ENCODE measurements at regions not wholly inside any gene's neighbourhood (a gene's known extent, or its start where the extent isn't known, plus 50 kb on each side); places are given as distances from the start of the nearest gene placed in this dataset.
"Not testable (repeated sequence)": the region's sequence is repeated elsewhere in the genome, so short reads cannot be mapped to it uniquely, and the experiment has no call there.

DNA sequence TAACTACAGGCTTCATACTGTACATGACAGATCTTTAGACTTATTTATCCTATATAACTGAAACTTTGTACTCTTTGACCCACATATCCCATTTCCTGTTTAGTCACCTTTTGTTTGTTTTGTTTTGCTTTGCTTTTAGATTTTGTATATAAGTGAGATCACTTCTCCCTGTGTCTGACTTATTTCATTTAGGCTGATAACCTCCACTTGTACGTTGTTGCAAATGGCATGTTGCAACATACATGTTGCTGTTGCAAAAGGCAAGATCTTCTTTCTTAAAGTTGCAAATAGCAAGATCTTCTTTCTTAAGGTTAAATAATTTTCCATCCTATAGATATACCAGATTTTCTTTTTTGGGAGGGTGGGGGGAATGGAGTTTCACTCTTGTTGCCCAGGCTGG lies 341.5 kb downstream of the OTUD1 start:
- TF ChIP-seq EZH2 (IDR thresholded peaks at IDR 0.05; ENCODE audit: insufficient read depth, low read length) = no peak
- TF ChIP-seq, protein P1, sequence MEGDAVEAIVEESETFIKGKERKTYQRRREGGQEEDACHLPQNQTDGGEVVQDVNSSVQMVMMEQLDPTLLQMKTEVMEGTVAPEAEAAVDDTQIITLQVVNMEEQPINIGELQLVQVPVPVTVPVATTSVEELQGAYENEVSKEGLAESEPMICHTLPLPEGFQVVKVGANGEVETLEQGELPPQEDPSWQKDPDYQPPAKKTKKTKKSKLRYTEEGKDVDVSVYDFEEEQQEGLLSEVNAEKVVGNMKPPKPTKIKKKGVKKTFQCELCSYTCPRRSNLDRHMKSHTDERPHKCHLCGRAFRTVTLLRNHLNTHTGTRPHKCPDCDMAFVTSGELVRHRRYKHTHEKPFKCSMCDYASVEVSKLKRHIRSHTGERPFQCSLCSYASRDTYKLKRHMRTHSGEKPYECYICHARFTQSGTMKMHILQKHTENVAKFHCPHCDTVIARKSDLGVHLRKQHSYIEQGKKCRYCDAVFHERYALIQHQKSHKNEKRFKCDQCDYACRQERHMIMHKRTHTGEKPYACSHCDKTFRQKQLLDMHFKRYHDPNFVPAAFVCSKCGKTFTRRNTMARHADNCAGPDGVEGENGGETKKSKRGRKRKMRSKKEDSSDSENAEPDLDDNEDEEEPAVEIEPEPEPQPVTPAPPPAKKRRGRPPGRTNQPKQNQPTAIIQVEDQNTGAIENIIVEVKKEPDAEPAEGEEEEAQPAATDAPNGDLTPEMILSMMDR (IDR thresholded peaks at IDR 0.05; ENCODE audit: insufficient read depth, low read depth, low read length) = no peak
- DNase-seq (ENCODE audit: low read depth) = no peak
- no peaks in the 10 kb centered on the region for H3K79me2 ChIP-seq (ENCODE audit: insufficient read depth, low read length)
- H3K9ac ChIP-seq (ENCODE audit: low read length) = no peak overlapping the region
- H3K27me3 ChIP-seq (ENCODE audit: insufficient read depth, low read length) = no peaks in the 10 kb centered on the region
- peaks cover 2% of the 10 kb centered on the region for H3K4me1 Mint-ChIP-seq (ENCODE audit: low read depth, unreplicated experiment)
- H2AFZ ChIP-seq (ENCODE audit: low read depth, low read length) = no peak overlapping the region
- no peaks in the 10 kb centered on the region for H3K4me1 ChIP-seq (ENCODE audit: insufficient read depth, low read length)
- no peak overlapping the region for H3K4me3 ChIP-seq (ENCODE audit: insufficient read depth, low read depth, low read length)
- no peaks in the 10 kb centered on the region for H3K9me3 ChIP-seq (ENCODE audit: insufficient read depth, low read depth, low read length)
- H3K4me2 ChIP-seq (ENCODE audit: low read length) = no peak overlapping the region
- no peaks in the 10 kb centered on the region for H3K9me3 Mint-ChIP-seq (ENCODE audit: unreplicated experiment)
- H3K36me3 Mint-ChIP-seq (ENCODE audit: low read depth, unreplicated experiment) = no peaks in the 10 kb centered on the region
- no peak overlapping the region for H3K4me3 Mint-ChIP-seq (ENCODE audit: unreplicated experiment)
- no peak overlapping the region for H3K27ac Mint-ChIP-seq (ENCODE audit: unreplicated experiment)
- no peaks in the 10 kb centered on the region for H3K36me3 ChIP-seq (ENCODE audit: insufficient read depth, low read length)
- no peak for FAIRE-seq
- no peaks in the 10 kb centered on the region for H4K20me1 ChIP-seq (ENCODE audit: insufficient read depth, low read length)
- no peaks in the 10 kb centered on the region for H3K27me3 Mint-ChIP-seq (ENCODE audit: low read depth, unreplicated experiment)
- no peak overlapping the region for H3K27ac ChIP-seq (ENCODE audit: low read depth, low read length)

DNA sequence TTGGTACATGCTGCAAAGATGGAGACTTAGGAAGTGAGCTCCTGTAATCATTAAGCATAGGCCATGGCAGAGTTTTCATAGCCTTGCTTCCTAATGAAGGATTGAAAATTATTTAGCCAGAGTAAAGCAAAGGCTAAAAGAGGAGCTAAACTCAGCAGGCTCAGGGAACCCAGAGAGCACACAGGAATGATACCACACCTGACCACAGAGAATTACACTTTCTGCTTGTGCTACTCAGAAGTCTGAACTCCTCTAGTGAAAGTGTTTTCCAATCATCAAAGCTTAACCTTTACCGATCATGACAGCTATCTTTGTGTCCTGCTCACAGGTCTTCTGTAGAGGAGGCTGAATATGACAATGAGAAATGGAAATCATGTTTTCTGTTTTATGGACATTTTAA lies 347.7 kb downstream of the OTUD1 start:
- Histone ChIP-seq H2AFZ (ENCODE audit: low read depth, low read length) (no peak overlapping the region), H3K27me3 (ENCODE audit: insufficient read depth, low read length) (no peaks in the 10 kb centered on the region), H3K36me3 (ENCODE audit: insufficient read depth, low read length) (no peaks in the 10 kb centered on the region), H3K9me3 (ENCODE audit: insufficient read depth, low read depth, low read length) (no peaks in the 10 kb centered on the region), H3K4me3 (ENCODE audit: insufficient read depth, low read depth, low read length) (no peak overlapping the region), H3K4me1 (ENCODE audit: insufficient read depth, low read length) (no peaks in the 10 kb centered on the region), H3K9ac (ENCODE audit: low read length) (no peak overlapping the region), H3K4me2 (ENCODE audit: low read length) (no peak overlapping the region), H3K27ac (ENCODE audit: low read depth, low read length) (no peak overlapping the region), H4K20me1 (ENCODE audit: insufficient read depth, low read length) (no peaks in the 10 kb centered on the region), H3K79me2 (ENCODE audit: insufficient read depth, low read length) (no peaks in the 10 kb centered on the region)
- FAIRE-seq (no peak), DNase-seq (ENCODE audit: low read depth) (no peak)
- H3K4me3 Mint-ChIP-seq (ENCODE audit: unreplicated experiment) = no peak overlapping the region
- H3K36me3 Mint-ChIP-seq (ENCODE audit: low read depth, unreplicated experiment) = no peaks in the 10 kb centered on the region
- no peaks in the 10 kb centered on the region for H3K9me3 Mint-ChIP-seq (ENCODE audit: unreplicated experiment)
- no peaks in the 10 kb centered on the region for H3K4me1 Mint-ChIP-seq (ENCODE audit: low read depth, unreplicated experiment)
- peaks cover 4% of the 10 kb centered on the region for H3K27me3 Mint-ChIP-seq (ENCODE audit: low read depth, unreplicated experiment)
- TF ChIP-seq, protein P1 (IDR thresholded peaks at IDR 0.05; ENCODE audit: insufficient read depth, low read depth, low read length) = no peak
- no peak for TF ChIP-seq EZH2 (IDR thresholded peaks at IDR 0.05; ENCODE audit: insufficient read depth, low read length)
- H3K27ac Mint-ChIP-seq (ENCODE audit: unreplicated experiment) = no peak overlapping the region

DNA sequence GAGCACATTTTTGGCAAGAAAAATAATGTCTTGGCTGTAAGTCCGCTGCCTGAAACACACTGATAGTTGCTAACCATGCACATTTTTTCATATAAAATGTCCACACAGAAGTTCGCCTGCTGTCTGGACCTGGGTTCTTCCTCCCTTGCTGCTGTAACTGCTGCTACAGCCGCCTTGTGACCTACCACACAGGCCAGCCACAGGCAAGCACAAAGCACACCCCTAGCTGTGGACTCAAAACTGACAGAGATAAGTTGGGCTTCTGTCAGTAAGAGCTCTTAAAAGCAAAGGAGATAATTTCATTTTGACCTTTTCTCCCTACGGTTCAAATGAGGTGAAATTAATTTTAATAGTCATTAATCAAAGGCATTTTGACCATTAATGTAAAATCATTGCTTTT lies 354.7 kb downstream of the OTUD1 start:
- no peak for FAIRE-seq

DNA sequence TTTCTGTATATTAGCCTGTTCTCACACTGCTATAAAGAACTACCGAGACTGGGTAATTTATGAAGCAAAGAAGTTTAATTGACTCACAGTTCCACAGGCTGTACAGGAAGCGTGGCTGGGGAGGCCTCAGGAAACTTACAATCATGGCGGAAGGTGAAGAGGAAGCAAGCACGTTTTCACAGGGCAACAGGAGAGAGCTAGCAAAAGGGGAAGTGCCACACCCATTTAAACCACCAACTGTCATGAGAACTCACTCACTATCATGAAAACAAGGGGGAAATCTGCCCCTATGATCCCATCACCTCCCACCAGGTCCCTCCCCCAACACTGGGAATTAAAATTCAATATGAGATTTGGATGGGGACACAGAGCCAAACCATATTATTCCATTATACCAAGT lies 358.6 kb downstream of the OTUD1 start:
- H3K27ac Mint-ChIP-seq (ENCODE audit: unreplicated experiment); H3K9me3 ChIP-seq (ENCODE audit: insufficient read depth, low read depth, low read length); H3K27ac ChIP-seq (ENCODE audit: low read depth, low read length); H3K4me1 Mint-ChIP-seq (ENCODE audit: low read depth, unreplicated experiment); H3K9ac ChIP-seq (ENCODE audit: low read length); H3K27me3 Mint-ChIP-seq (ENCODE audit: low read depth, unreplicated experiment); H2AFZ ChIP-seq (ENCODE audit: low read depth, low read length); H3K9me3 Mint-ChIP-seq (ENCODE audit: unreplicated experiment); H3K79me2 ChIP-seq (ENCODE audit: insufficient read depth, low read length); H3K4me2 ChIP-seq (ENCODE audit: low read length); DNase-seq (ENCODE audit: low read depth); H3K36me3 ChIP-seq (ENCODE audit: insufficient read depth, low read length); H3K4me1 ChIP-seq (ENCODE audit: insufficient read depth, low read length); H4K20me1 ChIP-seq (ENCODE audit: insufficient read depth, low read length); H3K27me3 ChIP-seq (ENCODE audit: insufficient read depth, low read length); H3K36me3 Mint-ChIP-seq (ENCODE audit: low read depth, unreplicated experiment); H3K4me3 ChIP-seq (ENCODE audit: insufficient read depth, low read depth, low read length); H3K4me3 Mint-ChIP-seq (ENCODE audit: unreplicated experiment); FAIRE-seq: not testable (repeated sequence)

More for the DNA sequence above, 354.7 kb downstream of the OTUD1 start:
- no peak for TF ChIP-seq EZH2 (IDR thresholded peaks at IDR 0.05; ENCODE audit: insufficient read depth, low read length)
- TF ChIP-seq, protein P1 (IDR thresholded peaks at IDR 0.05; ENCODE audit: insufficient read depth, low read depth, low read length) = no peak
- H3K9me3 Mint-ChIP-seq (ENCODE audit: unreplicated experiment) = no peaks in the 10 kb centered on the region
- Histone ChIP-seq H3K9ac (ENCODE audit: low read length) (no peak overlapping the region), H3K79me2 (ENCODE audit: insufficient read depth, low read length) (no peaks in the 10 kb centered on the region), H3K4me3 (ENCODE audit: insufficient read depth, low read depth, low read length) (no peak overlapping the region), H3K27ac (ENCODE audit: low read depth, low read length) (no peak overlapping the region), H3K27me3 (ENCODE audit: insufficient read depth, low read length) (no peaks in the 10 kb centered on the region), H4K20me1 (ENCODE audit: insufficient read depth, low read length) (no peaks in the 10 kb centered on the region), H3K9me3 (ENCODE audit: insufficient read depth, low read depth, low read length) (no peaks in the 10 kb centered on the region), H2AFZ (ENCODE audit: low read depth, low read length) (no peak overlapping the region), H3K4me1 (ENCODE audit: insufficient read depth, low read length) (no peaks in the 10 kb centered on the region), H3K36me3 (ENCODE audit: insufficient read depth, low read length) (no peaks in the 10 kb centered on the region), H3K4me2 (ENCODE audit: low read length) (no peak overlapping the region)
- peaks cover 3% of the 10 kb centered on the region for H3K27me3 Mint-ChIP-seq (ENCODE audit: low read depth, unreplicated experiment)
- H3K36me3 Mint-ChIP-seq (ENCODE audit: low read depth, unreplicated experiment) = no peaks in the 10 kb centered on the region
- no peak for DNase-seq (ENCODE audit: low read depth)
- H3K27ac Mint-ChIP-seq (ENCODE audit: unreplicated experiment) = no peak overlapping the region
- no peak overlapping the region for H3K4me3 Mint-ChIP-seq (ENCODE audit: unreplicated experiment)
- H3K4me1 Mint-ChIP-seq (ENCODE audit: low read depth, unreplicated experiment) = no peaks in the 10 kb centered on the region

Data from astrocyte (in vitro differentiated cells and primary cell).